Hematopoietic multipotent progenitor cell treated with erythropoietin and hydrocortisone succinate and interleukin-3 and kit ligand, for 17 days (in vitro differentiated cells): ENCODE measurements at regions not wholly inside any gene's neighbourhood (a gene's known extent, or its start where the extent isn't known, plus 50 kb on each side); places are given as distances from the start of the nearest gene placed in this dataset.

ENCODE experiments used
- DNase-seq: peaks from one replicate; pipeline ENCODE4 v3.0.0-alpha.2; 2015; ENCODE audit warnings: low spot score

GRCh38 chr1:60348884-60349283 is 275.3 kb upstream of the C1orf87 start:
- DNase-seq = no peak

DNA sequence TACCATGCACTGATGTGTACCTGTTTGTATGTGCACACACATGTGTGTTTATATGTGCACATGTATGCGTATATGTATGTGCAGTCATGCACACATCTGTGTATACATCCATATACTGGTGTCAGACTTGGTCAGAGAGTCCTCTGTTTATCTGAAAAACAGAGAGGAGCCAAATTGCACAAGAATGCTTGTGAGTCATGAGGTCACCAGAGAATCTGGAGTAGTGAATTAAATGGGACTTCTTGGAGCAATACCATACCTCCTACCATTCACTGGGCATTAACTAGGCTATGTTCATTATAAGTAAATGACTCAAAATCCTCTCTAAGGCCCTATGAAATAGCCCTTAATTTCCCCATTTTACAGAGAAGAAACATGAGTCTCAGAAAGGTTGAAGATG is 272.1 kb upstream of the C1orf87 start:
- DNase-seq = no peak

DNA sequence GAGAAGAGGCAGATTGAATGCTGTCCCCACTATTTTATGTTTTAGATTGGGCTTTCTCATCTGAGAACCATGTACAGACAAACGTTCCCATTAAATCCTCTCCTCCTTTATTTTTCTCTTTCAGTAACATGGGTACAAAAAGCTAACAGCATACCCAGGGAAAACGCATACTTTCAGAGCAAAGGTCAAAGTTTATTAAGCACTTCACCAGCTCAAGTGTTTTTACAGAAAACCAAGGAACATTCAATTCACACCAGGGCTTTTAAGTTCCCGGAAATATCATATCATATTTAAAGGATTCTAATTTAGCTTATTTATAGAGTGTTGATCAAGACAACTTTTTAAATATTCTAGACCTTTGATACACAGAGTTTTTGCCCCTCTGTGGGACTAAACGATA is 271.5 kb upstream of the C1orf87 start:
- no peak for DNase-seq

DNA sequence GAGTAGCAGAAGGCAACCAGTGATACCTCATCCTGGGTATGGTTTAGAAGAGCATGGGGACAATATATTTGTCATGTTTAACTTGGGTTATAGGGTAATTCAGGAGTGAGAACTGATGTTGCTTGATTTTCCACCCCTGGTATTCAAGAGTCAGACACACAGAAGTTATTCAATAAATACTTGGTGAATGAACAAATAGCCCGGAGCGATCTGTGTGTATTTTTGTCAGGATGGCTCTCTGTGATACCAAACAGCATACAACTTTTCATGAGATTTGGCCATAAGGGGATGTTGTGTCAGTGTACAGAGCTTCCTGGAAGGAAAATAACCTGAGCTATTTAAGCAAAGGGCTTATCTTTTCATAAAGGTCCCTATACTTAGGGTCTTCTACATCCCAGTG is 270.2 kb upstream of the C1orf87 start:
- DNase-seq = no peak

DNA sequence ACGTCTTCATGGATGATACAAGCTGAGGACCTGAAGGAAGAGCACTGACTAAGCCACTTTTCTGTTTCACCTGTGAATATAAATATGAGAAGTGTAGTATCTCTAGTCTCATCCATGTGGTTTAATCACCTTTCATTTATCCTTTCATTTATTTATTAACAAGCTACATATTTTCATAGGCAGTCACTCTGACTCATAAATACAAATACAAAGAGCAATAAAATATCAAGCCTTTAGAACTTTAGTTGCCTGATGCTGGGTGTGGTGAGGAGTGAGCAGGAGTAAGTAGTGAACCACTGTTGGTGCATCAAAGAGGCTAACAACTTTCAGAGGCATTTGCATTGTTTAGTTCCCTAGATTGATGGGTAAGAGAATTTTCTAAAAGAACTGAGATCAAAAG is 269.0 kb upstream of the C1orf87 start:
- no peak for DNase-seq

- DNase-seq = no peak
Measured at GRCh38 chr1:60341274-60341673, 267.7 kb upstream of the C1orf87 start.

GRCh38 chr1:60331647-60332046 is 258.1 kb upstream of the C1orf87 start:
- no peak for DNase-seq

GRCh38 chr1:60329651-60330050 is 256.1 kb upstream of the C1orf87 start:
- DNase-seq = no peak

GRCh38 chr1:60311838-60312237 is 238.3 kb upstream of the C1orf87 start:
- no peak for DNase-seq

- no peak for DNase-seq
Measured at GRCh38 chr1:60299581-60299980, 226.0 kb upstream of the C1orf87 start.

DNA sequence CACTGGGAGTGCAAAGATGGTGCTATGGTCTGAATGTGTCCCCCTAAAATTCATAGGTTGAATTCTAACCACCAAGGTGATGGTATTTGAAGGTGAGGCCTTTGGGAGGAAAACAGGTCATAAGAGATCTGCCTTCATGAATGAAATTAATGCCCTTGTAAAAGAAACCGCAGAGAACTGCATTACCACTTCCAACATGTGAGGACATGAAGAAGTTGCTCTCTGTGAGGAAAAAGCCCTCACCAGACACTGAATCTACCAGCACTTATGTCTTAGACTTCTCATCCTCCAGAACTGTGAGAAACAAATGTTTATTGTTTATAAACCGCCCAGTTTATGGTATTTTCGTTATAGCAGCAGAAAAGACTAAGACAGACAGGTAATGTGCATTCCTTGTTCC is 224.7 kb upstream of the C1orf87 start:
- no peak for DNase-seq

- no peak for DNase-seq
Measured at GRCh38 chr1:60296794-60297193, 223.2 kb upstream of the C1orf87 start.

DNA sequence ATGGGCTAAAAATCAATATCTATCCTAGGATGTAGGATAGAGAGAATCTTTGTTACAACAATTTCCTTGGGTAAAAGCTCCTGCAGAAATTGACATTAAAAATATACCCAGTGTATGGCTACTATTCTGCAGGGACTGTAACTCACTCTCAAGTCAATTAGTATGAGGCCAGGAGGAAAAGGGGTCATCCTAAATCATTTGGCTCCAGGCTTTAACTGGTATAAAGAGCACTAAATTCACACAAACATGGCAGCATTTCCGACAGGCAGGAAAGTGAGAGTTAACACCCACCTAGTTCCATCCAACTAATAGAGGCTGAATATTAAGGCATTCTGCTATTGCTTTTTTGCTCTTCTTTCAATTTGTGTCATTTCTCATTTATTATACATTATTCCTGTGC is 218.6 kb upstream of the C1orf87 start:
- no peak for DNase-seq

- no peak for DNase-seq
Measured at GRCh38 chr1:60290393-60290792, 216.8 kb upstream of the C1orf87 start.

DNA sequence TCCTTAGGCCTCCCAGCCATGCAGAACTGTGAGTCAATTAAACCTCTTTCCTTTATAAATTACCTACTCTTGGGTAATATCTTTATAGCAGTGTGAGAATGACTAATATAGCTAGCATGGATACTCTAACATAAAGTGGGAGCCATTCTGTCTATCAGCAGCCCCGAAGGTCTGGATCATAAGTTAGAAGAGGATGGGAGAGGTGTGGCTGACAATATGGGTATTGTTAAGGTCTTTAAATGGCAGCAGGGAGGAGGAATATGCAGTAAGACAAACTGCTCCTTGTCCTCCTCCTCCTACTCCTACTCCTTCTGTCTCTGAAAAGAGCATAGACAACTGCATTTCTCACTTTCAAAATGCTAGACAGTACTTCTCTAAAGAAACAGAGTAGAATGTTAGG is 214.0 kb upstream of the C1orf87 start:
- no peak for DNase-seq

DNA sequence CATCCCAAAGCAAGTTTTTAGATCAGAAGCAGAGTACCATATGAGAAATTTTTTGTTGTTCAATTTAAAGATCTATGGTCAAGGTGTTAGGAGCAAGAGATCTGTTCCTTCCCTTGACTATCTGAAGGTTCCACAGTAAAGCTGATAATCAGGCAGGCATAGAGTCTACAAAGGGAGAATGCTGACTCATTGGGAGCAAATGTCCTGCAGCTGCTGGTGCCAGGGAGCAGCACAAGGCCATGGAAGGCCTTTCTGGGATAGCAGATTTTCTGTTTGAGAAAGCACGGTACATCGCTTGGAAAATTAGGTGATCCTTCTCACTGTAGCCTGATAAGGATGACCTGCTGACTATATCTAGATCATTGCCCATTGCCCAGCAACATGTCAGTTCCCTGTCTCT is 210.1 kb upstream of the C1orf87 start:
- no peak for DNase-seq

GRCh38 chr1:60281360-60281932 is 207.9 kb upstream of the C1orf87 start:
- no peak for DNase-seq

- DNase-seq = no peak
Measured at GRCh38 chr1:60280819-60281218, 207.2 kb upstream of the C1orf87 start.

- no peak for DNase-seq
Measured at GRCh38 chr1:60280256-60280655, 206.7 kb upstream of the C1orf87 start.

DNA sequence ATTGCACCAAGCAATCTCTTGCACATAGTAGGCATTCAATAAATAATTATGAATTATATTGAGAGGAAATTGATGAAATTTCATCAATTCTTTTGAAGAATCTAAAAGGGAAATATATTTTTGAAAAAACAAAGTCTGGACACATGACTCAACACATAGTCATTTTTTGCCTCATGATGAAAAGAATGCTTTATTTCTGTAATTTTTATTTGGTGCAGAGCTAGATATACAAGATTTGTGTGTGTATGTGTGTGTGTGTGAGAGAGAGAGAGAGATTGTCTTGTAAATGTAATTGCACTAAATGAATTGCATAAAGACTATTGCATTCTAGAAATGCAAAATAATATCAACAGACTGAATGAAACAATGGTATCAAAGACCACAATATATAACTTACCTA is 206.2 kb upstream of the C1orf87 start:
- DNase-seq = no peak

DNA sequence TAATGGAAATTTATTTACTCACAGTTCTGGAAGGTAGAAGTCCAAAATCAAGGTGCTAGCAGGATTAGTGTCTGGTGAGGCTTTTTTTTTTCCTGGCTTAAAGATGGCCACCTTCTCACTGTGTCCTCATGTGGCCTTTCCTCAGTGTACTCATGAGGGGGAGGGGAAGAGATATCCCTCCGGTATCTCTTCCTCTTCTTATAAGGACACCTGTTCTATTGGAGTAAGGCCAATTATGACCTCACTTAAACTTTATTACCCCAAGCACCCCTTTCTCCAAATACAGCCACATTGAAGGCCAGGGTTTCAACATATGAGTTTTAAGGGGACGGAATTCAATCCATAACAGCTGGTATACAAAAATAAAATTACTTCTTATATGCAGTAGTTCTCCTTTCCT is 203.7 kb upstream of the C1orf87 start:
- DNase-seq = no peak

- no peak for DNase-seq
Measured at GRCh38 chr1:60274422-60275290, 201.1 kb upstream of the C1orf87 start.

GRCh38 chr1:60273185-60273584 is 199.6 kb upstream of the C1orf87 start:
- no peak for DNase-seq

DNA sequence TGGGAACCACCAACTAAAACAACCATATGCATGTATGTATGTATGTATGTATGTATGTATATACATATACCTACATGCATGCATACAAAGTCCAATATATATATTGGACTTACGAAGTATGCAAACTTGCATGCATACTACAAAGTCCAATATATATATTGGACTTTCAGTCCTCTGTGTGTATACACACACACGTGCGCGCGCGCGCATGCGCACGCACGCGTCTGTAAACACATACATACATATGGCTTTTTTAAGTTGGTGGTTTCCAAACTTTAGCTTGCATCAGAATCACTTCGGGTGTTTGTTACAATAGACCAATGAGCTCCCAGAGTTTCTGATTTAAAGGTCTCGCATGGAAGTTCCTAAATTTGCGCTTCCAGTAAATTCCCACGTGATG is 197.5 kb upstream of the C1orf87 start:
- no peak for DNase-seq
